Fibroblast of the conjunctiva (primary cell): ENCODE measurements at regions not wholly inside any gene's neighbourhood (a gene's known extent, or its start where the extent isn't known, plus 50 kb on each side); places are given as distances from the start of the nearest gene placed in this dataset.

Experiments used
- DNase-seq: peaks from one replicate; pipeline ENCODE4 v3.0.0-alpha.2; 2010; ENCODE audit warnings: low read depth

GRCh38 chr9:96087669-96088299 is 212.3 kb downstream of the ERCC6L2 start:
- no peak for DNase-seq

- DNase-seq, result no peak
These were observed 211.6 kb downstream of the ERCC6L2 start for GRCh38 chr9:96086936-96087571.

GRCh38 chr9:96085491-96086143 is 210.1 kb downstream of the ERCC6L2 start:
- no peak for DNase-seq

- no peak for DNase-seq
These were observed 208.8 kb downstream of the ERCC6L2 start for GRCh38 chr9:96084331-96084734.

- no peak for DNase-seq
These were observed 207.2 kb downstream of the ERCC6L2 start for GRCh38 chr9:96082516-96083232.

- DNase-seq, result no peak
These were observed 204.9 kb downstream of the ERCC6L2 start for GRCh38 chr9:96080364-96080763.

GRCh38 chr9:96079779-96080178 is 204.3 kb downstream of the ERCC6L2 start:
- DNase-seq, result no peak

- DNase-seq, result no peak
These were observed 203.5 kb downstream of the ERCC6L2 start for GRCh38 chr9:96078897-96079490.

GRCh38 chr9:96075757-96076156 is 200.3 kb downstream of the ERCC6L2 start:
- no peak for DNase-seq

GRCh38 chr9:96075111-96075510 is 199.6 kb downstream of the ERCC6L2 start:
- no peak for DNase-seq

GRCh38 chr9:96073531-96074480 is 198.3 kb downstream of the ERCC6L2 start:
- DNase-seq, result no peak

GRCh38 chr9:96072930-96073329 is 197.4 kb downstream of the ERCC6L2 start:
- DNase-seq, result no peak

GRCh38 chr9:96071815-96072124 is 196.3 kb downstream of the ERCC6L2 start:
- no peak for DNase-seq

- peak; percentile 72 for DNase-seq
These were observed 195.8 kb downstream of the ERCC6L2 start for GRCh38 chr9:96071076-96071814.

GRCh38 chr9:96069629-96070220 is 194.2 kb downstream of the ERCC6L2 start:
- DNase-seq, result no peak

GRCh38 chr9:96068511-96068910 is 193.0 kb downstream of the ERCC6L2 start:
- no peak for DNase-seq

- no peak for DNase-seq
These were observed 192.1 kb downstream of the ERCC6L2 start for GRCh38 chr9:96067600-96067999.

GRCh38 chr9:96067004-96067403 is 191.5 kb downstream of the ERCC6L2 start:
- peak; percentile 49 for DNase-seq

- DNase-seq, result no peak
These were observed 190.2 kb downstream of the ERCC6L2 start for GRCh38 chr9:96065482-96066251.
